A549 (cell line): ENCODE measurements at regions not wholly inside any gene's neighbourhood (a gene's known extent, or its start where the extent isn't known, plus 50 kb on each side); places are given as distances from the start of the nearest gene placed in this dataset.

Experiments used
- POLR2A ChIP-seq: IDR thresholded peaks from 2 replicates; pipeline ENCODE4 v1.6.1; 2012; ENCODE audit warnings: mild to moderate bottlenecking, low read length
- POLR2AphosphoS2 ChIP-seq: conservative IDR thresholded peaks from 2 replicates; pipeline ENCODE4 v1.6.1; 2012; ENCODE audit warnings: low read length, improper control_type of control experiment, inconsistent platforms
- RFX5 ChIP-seq: fragments of 450-650 bp; IDR thresholded peaks from 2 replicates; pipeline ENCODE4 v1.7.1; 2014; ENCODE audit warnings: antibody characterized with exemption, mild to moderate bottlenecking, moderate library complexity
- TF ChIP-seq, protein P1 (sequence below): fragments of >200 bp; sonication (Bioruptor Twin); formaldehyde crosslinking; IDR thresholded peaks from 3 replicates; pipeline ENCODE4 v1.5.1; 2016
- TF ChIP-seq, protein P2 (sequence below): IDR thresholded peaks from 2 replicates; pipeline ENCODE4 v1.6.1; 2012
- TF ChIP-seq, protein P3 (sequence below): fragments of >200 bp; sonication (Bioruptor Twin); formaldehyde crosslinking; IDR thresholded peaks from 3 replicates; pipeline ENCODE4 v1.6.1; 2016

DNA sequence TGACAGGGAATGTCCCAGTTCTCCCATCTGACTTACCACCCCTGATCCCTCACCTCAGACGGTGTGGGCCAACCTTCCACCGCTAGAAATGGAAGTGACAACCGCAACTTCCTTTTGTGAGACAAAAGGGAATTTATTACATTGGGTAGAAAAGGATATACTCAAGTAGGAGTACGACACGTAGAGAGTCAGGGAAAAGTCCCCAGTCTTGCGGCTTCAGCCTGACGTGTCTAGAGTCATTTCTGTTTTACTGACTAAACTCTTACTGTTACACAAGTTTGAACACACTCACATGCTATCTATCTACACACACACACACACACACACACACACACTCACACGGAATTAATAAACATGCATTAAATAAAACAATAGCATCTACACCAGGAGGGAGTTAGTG lies 178.9 kb downstream of the COPRS start:
- TF ChIP-seq, protein P1, sequence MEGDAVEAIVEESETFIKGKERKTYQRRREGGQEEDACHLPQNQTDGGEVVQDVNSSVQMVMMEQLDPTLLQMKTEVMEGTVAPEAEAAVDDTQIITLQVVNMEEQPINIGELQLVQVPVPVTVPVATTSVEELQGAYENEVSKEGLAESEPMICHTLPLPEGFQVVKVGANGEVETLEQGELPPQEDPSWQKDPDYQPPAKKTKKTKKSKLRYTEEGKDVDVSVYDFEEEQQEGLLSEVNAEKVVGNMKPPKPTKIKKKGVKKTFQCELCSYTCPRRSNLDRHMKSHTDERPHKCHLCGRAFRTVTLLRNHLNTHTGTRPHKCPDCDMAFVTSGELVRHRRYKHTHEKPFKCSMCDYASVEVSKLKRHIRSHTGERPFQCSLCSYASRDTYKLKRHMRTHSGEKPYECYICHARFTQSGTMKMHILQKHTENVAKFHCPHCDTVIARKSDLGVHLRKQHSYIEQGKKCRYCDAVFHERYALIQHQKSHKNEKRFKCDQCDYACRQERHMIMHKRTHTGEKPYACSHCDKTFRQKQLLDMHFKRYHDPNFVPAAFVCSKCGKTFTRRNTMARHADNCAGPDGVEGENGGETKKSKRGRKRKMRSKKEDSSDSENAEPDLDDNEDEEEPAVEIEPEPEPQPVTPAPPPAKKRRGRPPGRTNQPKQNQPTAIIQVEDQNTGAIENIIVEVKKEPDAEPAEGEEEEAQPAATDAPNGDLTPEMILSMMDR = no peak
- TF ChIP-seq RFX5 (no peak), POLR2A (no peak), POLR2AphosphoS2 (no peak)
- TF ChIP-seq, protein P2, sequence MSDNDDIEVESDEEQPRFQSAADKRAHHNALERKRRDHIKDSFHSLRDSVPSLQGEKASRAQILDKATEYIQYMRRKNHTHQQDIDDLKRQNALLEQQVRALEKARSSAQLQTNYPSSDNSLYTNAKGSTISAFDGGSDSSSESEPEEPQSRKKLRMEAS = no peak
- TF ChIP-seq, protein P3, sequence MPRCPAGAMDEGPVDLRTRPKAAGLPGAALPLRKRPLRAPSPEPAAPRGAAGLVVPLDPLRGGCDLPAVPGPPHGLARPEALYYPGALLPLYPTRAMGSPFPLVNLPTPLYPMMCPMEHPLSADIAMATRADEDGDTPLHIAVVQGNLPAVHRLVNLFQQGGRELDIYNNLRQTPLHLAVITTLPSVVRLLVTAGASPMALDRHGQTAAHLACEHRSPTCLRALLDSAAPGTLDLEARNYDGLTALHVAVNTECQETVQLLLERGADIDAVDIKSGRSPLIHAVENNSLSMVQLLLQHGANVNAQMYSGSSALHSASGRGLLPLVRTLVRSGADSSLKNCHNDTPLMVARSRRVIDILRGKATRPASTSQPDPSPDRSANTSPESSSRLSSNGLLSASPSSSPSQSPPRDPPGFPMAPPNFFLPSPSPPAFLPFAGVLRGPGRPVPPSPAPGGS = no peak
